KBM-7 (cell line): ENCODE measurements at regions not wholly inside any gene's neighbourhood (a gene's known extent, or its start where the extent isn't known, plus 50 kb on each side); places are given as distances from the start of the nearest gene placed in this dataset.
"Not testable (repeated sequence)": the region's sequence is repeated elsewhere in the genome, so short reads cannot be mapped to it uniquely, and the experiment has no call there.

Experiments
- DNase-seq: peaks from one replicate; pipeline ENCODE4 v3.0.0-alpha.2; 2015
- in situ Hi-C: fragments of 300-500 bp; cut with MboI; formaldehyde crosslinking; loops from 2 replicates; pipeline ENCODE4 v1.14.3; 2020; ENCODE audit warnings: low sequenced_read_pairs, low pct_unique_long_range_greater_than_20kb, mixed read lengths

GRCh38 chr1:114242531-114243210, 89.0 kb upstream of the SYT6 start:
- DNase-seq, in situ Hi-C loops: not testable (repeated sequence)

DNA sequence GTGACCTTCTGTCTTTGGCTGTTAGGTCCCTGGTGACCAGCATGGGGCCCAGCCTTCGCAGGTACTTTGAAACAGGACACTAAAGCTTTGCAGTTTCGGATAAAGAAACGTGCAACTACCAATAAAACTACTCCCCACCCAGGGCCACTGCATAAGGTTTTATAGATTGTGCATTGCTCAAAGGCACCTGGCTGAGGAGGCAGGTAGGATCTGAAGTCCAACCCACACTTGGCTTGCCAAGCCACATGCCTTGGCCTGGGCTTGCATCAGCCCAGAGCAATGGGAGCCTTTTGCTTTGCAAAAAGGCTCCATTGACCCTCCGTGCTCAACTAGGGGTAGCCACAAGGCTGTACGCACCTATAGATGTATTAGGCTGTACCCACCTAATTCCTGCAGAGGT, 84.4 kb upstream of the SYT6 start:
- no peak for DNase-seq
- in situ Hi-C loops = loop anchor here (10.0 kb wide), 1 partner anchor 63 kb away; no protein-coding TSS in a partner anchor

GRCh38 chr1:114236517-114236916, 82.8 kb upstream of the SYT6 start:
- no peak for DNase-seq
- in situ Hi-C loops = loop anchor here (10.0 kb wide), 1 partner anchor 62 kb away; no protein-coding TSS in a partner anchor

DNA sequence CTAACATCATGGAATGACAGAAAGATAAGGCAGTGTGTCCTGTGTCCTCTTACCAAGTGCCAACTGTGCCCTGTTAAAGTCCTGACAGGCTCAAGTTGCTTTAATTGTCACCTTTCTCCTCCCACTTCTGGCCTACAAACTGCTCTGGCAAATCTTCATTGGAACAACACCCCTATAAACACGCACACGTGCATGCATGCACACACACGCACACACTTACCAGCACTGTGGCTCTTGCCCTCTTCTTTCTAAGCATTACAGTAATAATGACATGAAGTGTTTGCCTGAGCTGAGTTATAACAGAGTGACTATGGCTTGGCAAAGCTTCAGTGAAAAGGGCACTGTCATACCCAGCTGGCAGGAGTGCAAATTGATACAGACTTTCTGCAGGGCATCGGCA, 82.3 kb upstream of the SYT6 start:
- in situ Hi-C loops = loop anchor here (10.0 kb wide), 1 partner anchor 61 kb away; no protein-coding TSS in a partner anchor
- no peak for DNase-seq

- no peak for DNase-seq
Measured at GRCh38 chr1:114235281-114235680, 81.6 kb upstream of the SYT6 start.

GRCh38 chr1:114234408-114235124, 80.9 kb upstream of the SYT6 start:
- in situ Hi-C loops = loop anchor here (10.0 kb wide), 1 partner anchor 60 kb away; no protein-coding TSS in a partner anchor
- DNase-seq = peak; percentile 58

More at GRCh38 chr1:114235281-114235680, 81.6 kb upstream of the SYT6 start:
- in situ Hi-C loops = loop anchor here (10.0 kb wide), 1 partner anchor 60 kb away; no protein-coding TSS in a partner anchor

GRCh38 chr1:114232691-114233090, 79.0 kb upstream of the SYT6 start:
- in situ Hi-C loops = loop anchor here (10.0 kb wide), 1 partner anchor 58 kb away; no protein-coding TSS in a partner anchor
- no peak for DNase-seq

DNA sequence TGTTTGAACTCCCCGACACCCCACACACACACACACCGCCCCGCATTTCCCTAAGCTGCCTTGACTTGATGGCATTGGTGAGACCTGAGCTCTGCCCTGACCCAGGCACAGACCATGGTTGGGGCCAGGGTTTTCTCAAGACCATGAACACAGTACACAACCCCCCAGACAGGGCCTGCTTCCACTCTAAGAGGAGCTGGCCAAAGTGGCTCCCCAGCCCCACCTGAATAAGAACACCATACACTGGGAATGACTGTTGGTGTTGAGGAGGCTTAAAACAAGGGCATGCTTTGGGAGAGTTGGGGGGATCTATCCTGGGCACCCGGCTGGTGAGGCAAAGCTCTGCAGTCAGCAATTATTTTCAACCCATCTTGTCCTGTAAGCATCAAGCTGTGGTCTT, 77.6 kb upstream of the SYT6 start:
- DNase-seq = no peak
- in situ Hi-C loops = loop anchor here (10.0 kb wide), 1 partner anchor 56 kb away; no protein-coding TSS in a partner anchor

DNA sequence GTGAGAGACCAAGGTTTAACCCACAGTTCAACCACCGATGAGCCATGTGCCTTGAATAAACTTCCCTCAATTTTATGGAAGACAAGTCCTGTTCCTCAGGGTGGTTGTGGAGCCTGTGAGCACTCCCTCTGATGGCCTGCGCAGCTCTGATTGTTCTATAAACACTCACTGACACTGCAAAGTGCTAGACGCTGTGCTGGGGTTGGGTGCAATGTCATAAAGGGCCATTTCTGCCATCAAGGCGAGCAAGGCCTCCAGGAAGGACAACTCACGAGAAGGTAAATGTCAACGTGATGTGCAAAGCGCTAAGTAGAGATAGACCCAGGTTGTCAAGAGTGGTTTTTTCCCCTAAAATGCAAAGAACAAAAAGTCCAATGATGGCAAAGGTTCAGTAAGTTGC, 75.7 kb upstream of the SYT6 start:
- DNase-seq = no peak
- in situ Hi-C loops = no loop called here

GRCh38 chr1:114227059-114227458, 73.4 kb upstream of the SYT6 start:
- no peak for DNase-seq
- in situ Hi-C loops = no loop called here

DNA sequence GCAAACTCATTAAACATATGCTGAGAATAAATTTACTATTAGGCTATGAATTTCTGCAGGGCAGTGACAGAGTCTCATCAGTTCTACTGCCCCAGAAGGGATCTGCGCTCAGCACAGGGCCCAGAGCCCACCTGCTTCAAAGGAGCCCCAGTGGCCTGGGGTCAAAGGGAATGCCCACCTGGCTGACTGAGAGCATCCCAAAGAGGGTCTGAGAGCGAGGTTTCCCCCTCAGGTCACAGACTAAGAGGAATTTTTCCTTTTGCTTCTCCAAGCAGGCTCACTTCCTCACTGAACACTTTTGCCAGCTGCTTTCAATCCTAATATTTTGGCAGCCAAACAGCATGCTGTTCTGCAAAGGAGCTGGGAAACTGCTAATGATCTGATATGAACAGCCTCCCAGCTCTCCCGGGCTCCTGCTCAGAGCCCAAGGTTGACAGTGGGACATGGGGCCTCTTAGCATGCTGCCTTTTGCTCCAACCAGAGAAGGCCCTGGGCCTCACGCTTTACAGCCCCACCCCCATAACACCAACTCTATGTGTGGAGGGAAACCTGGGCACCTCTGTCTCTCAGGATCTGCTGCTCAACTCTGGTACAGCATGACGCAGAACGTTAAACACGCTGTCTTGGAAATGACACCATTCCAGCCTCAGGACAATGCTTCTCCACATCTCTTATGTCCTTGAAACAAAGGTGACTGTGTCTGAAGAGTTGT, 70.7 kb upstream of the SYT6 start:
- in situ Hi-C loops = no loop called here
- no peak for DNase-seq

- in situ Hi-C loops = no loop called here
- DNase-seq = no peak
Measured at GRCh38 chr1:114222920-114223319, 69.3 kb upstream of the SYT6 start.

GRCh38 chr1:114219172-114219868, 65.7 kb upstream of the SYT6 start:
- in situ Hi-C loops = no loop called here

DNA sequence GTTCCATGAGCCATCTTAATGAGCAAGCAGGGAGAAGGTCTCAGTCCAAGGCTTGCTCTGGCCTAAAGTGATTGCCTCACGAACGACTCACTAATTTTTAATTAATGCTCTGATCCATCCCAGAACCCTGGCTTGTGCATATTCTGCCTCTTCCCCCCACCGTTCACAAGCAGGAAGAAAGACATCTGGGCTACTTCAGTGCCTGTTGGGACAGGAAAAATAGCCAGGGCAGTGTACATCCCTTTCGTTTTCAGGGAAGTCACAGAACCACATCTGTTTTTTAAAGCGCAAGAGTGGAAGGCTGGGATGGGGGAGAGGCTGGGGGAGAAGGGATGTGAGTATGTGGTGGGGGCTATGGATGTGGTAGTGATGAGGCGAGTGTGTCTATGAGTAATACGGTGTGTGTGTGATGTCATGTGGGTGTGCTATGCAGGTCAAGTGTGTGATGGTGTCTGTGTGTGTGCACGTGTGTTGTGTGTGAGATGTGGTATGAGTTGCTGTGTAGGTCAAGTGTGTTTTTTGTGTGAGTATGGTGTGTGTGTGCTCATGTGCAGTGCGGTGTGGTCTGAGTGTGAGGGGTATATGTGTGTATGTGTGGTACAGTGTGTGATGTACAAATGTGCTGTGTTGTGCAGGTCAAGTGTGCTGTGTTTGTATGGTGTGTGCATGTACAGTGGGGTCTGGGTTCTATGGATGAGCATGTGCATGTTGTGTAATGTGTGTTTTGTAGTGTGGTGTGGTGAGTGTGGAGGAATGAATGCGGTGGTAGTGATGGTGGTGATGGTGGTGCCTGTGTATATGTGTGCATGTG, 64.9 kb upstream of the SYT6 start:
- DNase-seq = no peak
- in situ Hi-C loops = no loop called here

More at GRCh38 chr1:114219172-114219868, 65.7 kb upstream of the SYT6 start:
- no peak for DNase-seq

GRCh38 chr1:114216431-114217173, 62.9 kb upstream of the SYT6 start:
- in situ Hi-C loops = no loop called here
- DNase-seq = no peak

GRCh38 chr1:114215436-114215835, 61.8 kb upstream of the SYT6 start:
- no peak for DNase-seq

GRCh38 chr1:114214016-114214415, 60.3 kb upstream of the SYT6 start:
- no peak for DNase-seq
- in situ Hi-C loops = no loop called here

More at GRCh38 chr1:114215436-114215835, 61.8 kb upstream of the SYT6 start:
- in situ Hi-C loops = no loop called here

GRCh38 chr1:114209971-114210370, 56.3 kb upstream of the SYT6 start:
- DNase-seq = no peak
- in situ Hi-C loops = no loop called here
